NCI-H510A (cell line): ENCODE measurements at regions not wholly inside any gene's neighbourhood (a gene's known extent, or its start where the extent isn't known, plus 50 kb on each side); places are given as distances from the start of the nearest gene placed in this dataset.

Experiments used
- DNase-seq: peaks from one replicate; lab custom pipeline; 2025; lab: John Stamatoyannopoulos, UW

- DNase-seq, result no peak
Measured at GRCh38 chr22:47593911-47594311, 831.5 kb downstream of the TBC1D22A start.

DNA sequence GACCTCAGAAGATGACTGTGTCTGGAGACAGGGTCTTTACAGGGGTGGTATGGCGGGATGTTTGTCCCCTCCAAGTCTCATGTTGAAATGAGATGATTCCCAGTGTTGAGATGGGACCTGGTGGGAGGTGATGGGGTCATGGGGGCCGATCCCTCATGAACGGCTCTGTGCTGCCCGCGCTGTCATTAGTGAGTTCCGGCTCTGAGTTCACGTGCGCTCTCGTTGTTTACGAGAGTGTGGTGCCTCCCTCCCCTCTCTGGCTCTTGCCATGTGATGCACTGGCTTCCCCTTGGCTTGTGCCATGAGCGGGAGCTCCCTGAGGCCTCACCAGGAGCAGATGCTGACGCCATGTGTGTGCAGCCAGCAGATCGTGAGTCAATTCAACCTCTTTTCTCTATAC, 830.8 kb downstream of the TBC1D22A start:
- DNase-seq, result no peak

DNA sequence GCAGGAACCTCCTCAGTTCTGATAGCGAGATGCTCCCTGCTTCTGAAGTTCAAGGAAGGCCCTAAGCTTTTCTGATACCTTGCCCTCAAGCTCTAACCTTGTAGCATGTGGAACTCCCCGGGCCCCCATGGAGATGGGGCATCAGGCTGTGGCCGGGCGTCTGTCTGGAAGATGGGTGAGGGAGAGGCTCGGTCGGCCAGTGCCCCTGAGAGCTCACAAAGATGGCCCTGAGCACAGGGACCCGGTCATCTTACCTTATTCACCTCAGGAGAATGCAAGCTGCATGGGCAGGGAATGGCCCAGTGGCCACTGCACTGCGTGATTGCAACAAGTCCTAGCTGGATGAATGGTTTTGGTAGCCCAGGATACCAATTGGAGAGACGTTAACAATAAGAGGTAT, 830.3 kb downstream of the TBC1D22A start:
- no peak for DNase-seq

DNA sequence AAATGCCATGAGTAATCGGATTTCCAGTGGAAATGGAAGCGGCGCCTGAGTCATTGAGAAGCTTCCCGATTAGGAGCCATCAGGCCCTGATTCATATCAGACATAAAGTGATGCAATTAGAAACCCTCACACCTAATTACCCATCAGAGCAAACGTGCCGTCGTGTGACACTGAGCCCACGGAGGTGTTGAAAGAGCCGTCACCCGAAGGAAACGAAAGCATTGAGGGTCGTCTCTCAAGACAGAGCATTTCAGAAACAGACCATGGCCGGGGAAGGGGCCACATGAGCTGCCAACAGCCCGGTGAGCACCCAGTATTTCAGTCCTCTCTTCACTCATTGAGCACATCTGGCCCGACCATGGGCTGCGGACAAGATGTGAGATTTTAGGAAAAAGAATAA, 829.3 kb downstream of the TBC1D22A start:
- no peak for DNase-seq

DNA sequence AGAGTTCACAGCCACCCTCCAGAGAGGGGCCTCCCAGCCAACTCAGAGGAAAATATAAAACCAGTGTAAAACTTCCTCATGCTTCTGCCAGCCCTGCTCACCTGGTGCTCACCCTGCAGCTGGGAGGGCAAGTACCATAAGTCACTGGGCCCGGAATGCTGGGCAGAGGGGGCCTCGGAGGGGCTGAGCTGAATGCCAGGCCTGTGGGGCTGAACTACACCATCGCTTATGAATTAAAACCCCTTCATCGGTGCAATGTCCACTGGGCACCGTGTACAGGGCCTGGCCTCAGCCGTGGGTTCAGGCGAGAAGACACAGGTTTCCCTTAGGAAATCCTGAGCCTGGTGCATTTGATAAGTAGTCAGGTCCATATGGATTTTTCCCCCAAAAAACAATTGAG, 828.6 kb downstream of the TBC1D22A start:
- DNase-seq, result no peak

- no peak for DNase-seq
Measured at GRCh38 chr22:47589271-47590250, 827.1 kb downstream of the TBC1D22A start.

DNA sequence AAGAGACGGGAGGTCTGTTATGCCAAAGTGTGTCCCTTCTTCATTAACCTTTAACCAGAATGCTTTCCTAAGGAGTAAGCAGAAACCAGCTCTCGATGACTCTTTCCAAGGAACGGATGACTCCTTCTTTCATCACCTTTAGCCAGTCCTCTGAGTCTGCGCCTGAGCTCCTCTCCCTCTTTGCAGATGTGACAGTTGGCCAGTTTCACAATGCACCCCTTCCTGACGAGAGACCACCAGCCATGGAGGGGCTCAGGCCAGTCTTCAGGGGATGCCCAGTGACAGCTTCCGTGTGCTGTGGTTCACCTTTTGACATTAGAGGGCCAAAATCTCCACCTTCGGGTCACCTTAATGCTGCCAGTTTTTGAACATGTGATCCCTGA, 826.1 kb downstream of the TBC1D22A start:
- DNase-seq, result no peak

DNA sequence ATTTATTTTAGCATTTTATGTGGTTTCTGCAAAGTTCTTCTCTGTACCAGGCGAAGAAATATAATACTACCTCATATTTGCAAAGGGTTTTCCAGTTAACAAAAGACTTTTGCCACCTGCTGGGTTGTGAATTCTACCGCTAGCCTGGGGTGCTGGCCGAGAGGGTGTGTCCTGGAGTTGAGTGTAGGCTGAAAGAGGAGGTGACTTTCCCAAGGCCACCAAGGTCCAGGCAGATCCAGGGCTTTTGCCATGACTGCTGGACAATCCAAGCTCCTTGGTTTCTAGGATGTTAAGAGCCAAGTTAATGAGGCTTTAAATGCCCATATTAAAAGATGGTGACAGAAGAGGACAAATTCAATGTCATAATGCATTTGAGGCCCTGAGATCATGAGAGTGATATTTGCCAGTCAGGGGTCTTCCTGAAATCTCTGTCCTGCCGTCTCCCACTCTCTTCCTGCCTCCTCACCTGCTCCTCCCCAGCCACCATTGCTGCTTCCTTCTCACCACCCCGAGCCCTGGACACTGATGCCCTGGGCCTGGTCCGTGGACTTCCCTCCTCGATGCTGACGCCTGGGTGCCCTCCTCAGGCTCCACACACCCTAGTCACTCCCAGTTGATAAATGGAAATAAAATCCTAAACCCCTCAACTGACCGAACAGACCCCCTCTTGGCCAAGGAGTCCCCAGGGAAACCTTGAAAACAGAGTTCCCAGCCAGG, 825.6 kb downstream of the TBC1D22A start:
- no peak for DNase-seq

DNA sequence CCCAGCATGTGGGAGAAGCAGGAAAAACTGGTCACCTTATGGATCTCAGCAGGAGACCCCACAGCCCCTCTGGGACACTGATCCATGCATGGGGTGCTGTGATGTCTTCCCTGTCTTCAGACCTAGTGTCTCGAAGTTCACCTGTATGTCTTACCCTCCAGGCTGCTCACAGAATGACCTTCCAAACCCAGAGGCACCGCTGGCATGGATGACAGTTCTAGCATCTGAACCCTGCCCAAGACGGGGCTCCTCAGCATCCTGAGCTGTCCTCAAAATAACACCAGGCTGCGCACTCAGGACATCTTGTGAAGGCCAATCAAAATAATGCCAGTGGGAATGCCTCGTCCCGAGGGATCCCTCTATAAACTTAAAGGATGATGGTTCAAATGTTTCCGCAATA, 824.9 kb downstream of the TBC1D22A start:
- DNase-seq, result no peak

- DNase-seq, result no peak
Measured at GRCh38 chr22:47586946-47587345, 824.5 kb downstream of the TBC1D22A start.

GRCh38 chr22:47586038-47586437, 823.6 kb downstream of the TBC1D22A start:
- DNase-seq, result no peak

- no peak for DNase-seq
Measured at GRCh38 chr22:47583959-47584562, 821.6 kb downstream of the TBC1D22A start.

DNA sequence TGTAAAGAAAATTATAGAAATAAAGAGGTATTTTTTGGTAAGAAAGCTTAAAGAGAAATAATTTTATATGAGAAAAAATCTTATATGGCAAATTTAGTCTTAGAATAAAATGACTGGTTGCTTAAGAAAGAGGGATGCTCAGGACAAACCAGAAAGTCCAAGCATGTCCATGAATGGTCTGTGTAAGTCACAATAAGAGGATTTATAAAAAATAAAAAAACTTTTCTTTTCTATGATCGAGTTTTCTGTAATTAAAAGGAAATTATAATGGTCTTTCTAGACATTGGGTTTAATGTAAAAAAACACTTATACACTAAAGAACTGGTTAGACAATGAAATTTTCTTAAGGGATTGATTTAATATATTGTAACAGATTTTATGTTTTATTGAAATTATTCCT, 819.6 kb downstream of the TBC1D22A start:
- DNase-seq, result no peak

DNA sequence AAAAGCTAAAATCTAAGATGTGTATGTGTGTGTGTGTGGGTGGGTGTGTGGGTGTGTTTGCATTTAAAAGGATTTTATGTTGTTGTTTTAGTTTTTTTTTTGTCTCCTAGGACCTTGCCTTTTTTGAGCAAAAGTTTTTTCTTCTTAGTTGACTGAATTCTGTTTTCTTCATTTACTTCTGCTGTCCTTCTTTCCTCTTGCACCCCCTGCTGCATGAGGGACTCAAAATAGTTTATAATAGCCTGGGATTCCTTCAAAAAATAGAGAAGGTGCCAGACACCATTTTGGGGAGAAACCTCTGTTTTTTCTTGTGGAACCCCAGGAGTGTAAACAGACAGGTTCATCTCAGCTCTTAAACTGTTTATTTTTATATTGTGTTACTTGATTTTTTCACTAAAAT, 817.7 kb downstream of the TBC1D22A start:
- DNase-seq, result no peak

GRCh38 chr22:47576908-47577307, 814.5 kb downstream of the TBC1D22A start:
- DNase-seq, result no peak

- DNase-seq, result no peak
Measured at GRCh38 chr22:47575291-47575690, 812.8 kb downstream of the TBC1D22A start.

GRCh38 chr22:47574556-47574955, 812.1 kb downstream of the TBC1D22A start:
- no peak for DNase-seq

- no peak for DNase-seq
Measured at GRCh38 chr22:47573141-47573540, 810.7 kb downstream of the TBC1D22A start.

- no peak for DNase-seq
Measured at GRCh38 chr22:47572443-47572842, 810.0 kb downstream of the TBC1D22A start.

DNA sequence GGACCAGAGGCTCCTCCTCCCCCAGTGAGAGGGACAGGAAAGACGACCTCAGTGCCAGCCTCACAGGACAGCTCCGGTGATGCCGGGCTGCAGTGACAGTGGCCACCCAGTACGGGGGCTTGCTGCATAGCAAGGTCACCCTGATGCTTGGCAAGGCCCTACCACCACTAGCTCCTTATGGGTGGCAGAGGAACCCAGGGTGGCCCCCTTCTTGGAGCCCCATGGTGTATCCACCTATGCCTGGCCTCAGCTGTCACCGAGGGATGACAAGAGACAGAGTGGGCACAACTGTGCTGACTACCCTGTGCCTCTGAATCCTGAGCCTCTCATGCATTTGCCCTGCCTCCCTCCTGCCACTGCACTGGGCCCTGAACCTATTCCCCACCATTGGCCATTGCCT, 809.2 kb downstream of the TBC1D22A start:
- DNase-seq, result no peak

DNA sequence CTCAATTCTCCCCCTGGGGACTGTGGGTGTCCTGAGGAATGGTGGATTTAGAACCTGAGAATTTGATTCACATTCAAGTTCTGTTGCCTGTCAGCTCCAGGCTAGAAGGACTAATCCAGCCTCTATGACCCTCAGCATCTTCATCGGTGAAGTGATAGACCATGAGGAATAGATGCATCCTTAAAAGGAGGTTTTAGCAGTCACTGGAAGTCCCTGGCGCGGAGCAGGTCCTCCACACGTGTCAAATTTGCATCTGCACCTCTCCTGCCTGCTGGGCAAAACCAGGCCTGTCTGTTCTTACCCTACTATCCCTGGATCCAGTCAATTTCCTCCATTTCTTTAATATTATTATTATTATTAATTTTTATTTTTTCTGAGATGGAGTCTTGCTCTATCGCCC, 808.4 kb downstream of the TBC1D22A start:
- DNase-seq, result no peak

GRCh38 chr22:47570300-47570685, 807.8 kb downstream of the TBC1D22A start:
- no peak for DNase-seq
